WTC11 (cell line): ENCODE measurements at regions not wholly inside any gene's neighbourhood (a gene's known extent, or its start where the extent isn't known, plus 50 kb on each side); places are given as distances from the start of the nearest gene placed in this dataset.
"Not testable (repeated sequence)": the region's sequence is repeated elsewhere in the genome, so short reads cannot be mapped to it uniquely, and the experiment has no call there.

Experiments
- ATAC-seq: fragments of 200-7000 bp; cut with Tn5 transposase; 2 replicates; pipeline ENCODE4 v1.10.0; 2021; ENCODE audit warnings: mild to moderate bottlenecking, moderate library complexity
- CTCF ChIA-PET: fragments of 300-600 bp; sonication (Branson Sonifier 250); formaldehyde crosslinking; loops from one replicate; lab custom pipeline; 2021; ENCODE audit warnings: antibody characterized with exemption; lab: Charles Lee
- POLR2A ChIA-PET: fragments of 350-600 bp; sonication (Branson Sonifier 250); formaldehyde crosslinking; loops from one replicate; lab custom pipeline; 2021; ENCODE audit warnings: antibody characterized with exemption; lab: Charles Lee
- DNase-seq: peaks from one replicate; pipeline ENCODE4 v3.0.0; 2021; ENCODE audit warnings: low spot score
- H3K27ac Mint-ChIP-seq: 2 replicates; pipeline ENCODE4 v1.8.0; 2021; ENCODE audit warnings: mixed read lengths
- H3K27me3 Mint-ChIP-seq: 2 replicates; pipeline ENCODE4 v1.8.0; 2021; ENCODE audit warnings: low read depth, mild to moderate bottlenecking, moderate library complexity, mixed read lengths
- H3K36me3 Mint-ChIP-seq: 2 replicates; pipeline ENCODE4 v1.8.0; 2021; ENCODE audit warnings: mixed read lengths
- H3K4me1 Mint-ChIP-seq: 2 replicates; pipeline ENCODE4 v1.8.0; 2022; ENCODE audit warnings: mixed read lengths
- H3K4me3 Mint-ChIP-seq: 2 replicates; pipeline ENCODE4 v1.8.0; 2021; ENCODE audit warnings: mild to moderate bottlenecking, moderate library complexity, mixed read lengths
- H3K9me3 Mint-ChIP-seq: 2 replicates; pipeline ENCODE4 v1.8.0; 2021; ENCODE audit warnings: mixed read lengths
- CREB1 ChIP-seq: sonication (generic); formaldehyde crosslinking; IDR thresholded peaks from 2 replicates; pipeline ENCODE4 v1.8.0; 2023; ENCODE audit warnings: mild to moderate bottlenecking, missing genetic modification reagents
- CTCF ChIP-seq: fragments of 200-600 bp; IDR thresholded peaks from 2 replicates; pipeline ENCODE4 v1.8.0; 2022; ENCODE audit warnings: antibody characterized with exemption
- ESRRA ChIP-seq: sonication (generic); formaldehyde crosslinking; IDR thresholded peaks from 2 replicates; pipeline ENCODE4 v1.8.1; 2022; ENCODE audit warnings: mild to moderate bottlenecking, missing genetic modification reagents, borderline replicate concordance
- FOXK1 ChIP-seq: sonication (generic); formaldehyde crosslinking; IDR thresholded peaks from 2 replicates; pipeline ENCODE4 v1.8.0; 2022; ENCODE audit warnings: mild to moderate bottlenecking, moderate library complexity, missing genetic modification reagents
- GRHL2 ChIP-seq: fragments of 250-450 bp; sonication (Bioruptor Pico); IDR thresholded peaks from 2 replicates; pipeline ENCODE4 v1.8.0; 2022; ENCODE audit warnings: mild to moderate bottlenecking, moderate library complexity; ENCODE audit not compliant: insufficient replicate concordance, severe bottlenecking
- IRF2 ChIP-seq: sonication (generic); formaldehyde crosslinking; IDR thresholded peaks from 2 replicates; pipeline ENCODE4 v1.8.0; 2022; ENCODE audit warnings: low read depth, missing genetic modification reagents, borderline replicate concordance
- KAT7 ChIP-seq: sonication (generic); formaldehyde crosslinking; IDR thresholded peaks from 2 replicates; pipeline ENCODE4 v1.8.1; 2023; ENCODE audit warnings: missing genetic modification reagents, mild to moderate bottlenecking, borderline replicate concordance
- MAX ChIP-seq: sonication (generic); formaldehyde crosslinking; IDR thresholded peaks from 2 replicates; pipeline ENCODE4 v1.8.0; 2022; ENCODE audit warnings: mild to moderate bottlenecking, missing genetic modification reagents
- NFE2L1 ChIP-seq: sonication (generic); formaldehyde crosslinking; IDR thresholded peaks from 2 replicates; pipeline ENCODE4 v1.8.1; 2023; ENCODE audit warnings: missing genetic modification reagents
- OVOL2 ChIP-seq: fragments of 250-450 bp; sonication (Bioruptor Pico); IDR thresholded peaks from 2 replicates; pipeline ENCODE4 v1.9.0; 2021; ENCODE audit warnings: mild to moderate bottlenecking, borderline replicate concordance
- SP1 ChIP-seq: sonication (generic); formaldehyde crosslinking; conservative IDR thresholded peaks from 2 replicates; pipeline ENCODE4 v1.8.1; 2022; ENCODE audit warnings: missing genetic modification reagents
- TEAD1 ChIP-seq: sonication (generic); formaldehyde crosslinking; IDR thresholded peaks from 2 replicates; pipeline ENCODE4 v1.8.0; 2022; ENCODE audit warnings: mild to moderate bottlenecking, missing genetic modification reagents
- USF1 ChIP-seq: sonication (generic); formaldehyde crosslinking; IDR thresholded peaks from 2 replicates; pipeline ENCODE4 v1.8.0; 2022; ENCODE audit warnings: mild to moderate bottlenecking, missing genetic modification reagents
- ZBTB21 ChIP-seq: sonication (generic); formaldehyde crosslinking; IDR thresholded peaks from 2 replicates; pipeline ENCODE4 v1.8.1; 2023; ENCODE audit warnings: mild to moderate bottlenecking, missing genetic modification reagents, borderline replicate concordance
- ZNF263 ChIP-seq: sonication (generic); formaldehyde crosslinking; IDR thresholded peaks from 2 replicates; pipeline ENCODE4 v1.8.1; 2022; ENCODE audit warnings: low read depth, mild to moderate bottlenecking, moderate library complexity, missing genetic modification reagents
- ZNF532 ChIP-seq: fragments of 250-450 bp; sonication (Bioruptor Pico); IDR thresholded peaks from 2 replicates; pipeline ENCODE4 v1.9.0; 2021; ENCODE audit warnings: mild to moderate bottlenecking, borderline replicate concordance
- TF ChIP-seq, protein P1 (sequence below): sonication (generic); formaldehyde crosslinking; IDR thresholded peaks from 2 replicates; pipeline ENCODE4 v1.8.0; 2023; ENCODE audit warnings: mild to moderate bottlenecking, missing genetic modification reagents
- TF ChIP-seq, protein P2 (sequence below): sonication (generic); formaldehyde crosslinking; IDR thresholded peaks from 2 replicates; pipeline ENCODE4 v1.8.1; 2023; ENCODE audit warnings: mild to moderate bottlenecking, missing genetic modification reagents, moderate library complexity
- TF ChIP-seq, protein P3 (sequence below): sonication (generic); formaldehyde crosslinking; IDR thresholded peaks from 2 replicates; pipeline ENCODE4 v1.8.0; 2023; ENCODE audit warnings: missing genetic modification reagents
- TF ChIP-seq, protein P4 (sequence below): fragments of 250-450 bp; sonication (Bioruptor Pico); IDR thresholded peaks from 2 replicates; pipeline ENCODE4 v1.8.0; 2021; ENCODE audit warnings: mild to moderate bottlenecking

DNA sequence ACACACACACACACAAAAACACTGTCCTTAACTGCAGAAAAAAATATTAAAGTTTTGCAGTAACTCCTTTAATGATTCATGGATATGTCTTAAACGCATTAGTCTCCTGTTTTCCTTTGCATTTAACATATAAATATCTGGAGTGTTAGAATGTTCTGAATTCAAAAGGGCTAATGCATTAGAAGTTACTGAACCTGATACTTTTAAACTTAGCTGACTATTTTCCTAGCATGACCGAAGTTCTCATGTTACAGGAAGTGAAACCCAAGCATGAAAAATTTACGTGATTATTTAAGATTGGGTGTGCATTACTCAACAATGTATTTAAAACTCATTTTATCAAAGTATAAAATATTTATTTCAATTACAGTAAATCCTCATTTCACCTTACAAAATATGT is 791.2 kb downstream of the FLRT2 start:
- no peak for ATAC-seq
- no peak overlapping the region for H3K4me3 Mint-ChIP-seq
- POLR2A ChIA-PET = no interaction called here

GRCh38 chr14:86312154-86312665 is 782.3 kb downstream of the FLRT2 start:
- H3K27me3 Mint-ChIP-seq, H3K9me3 Mint-ChIP-seq, POLR2A ChIA-PET, H3K36me3 Mint-ChIP-seq, ATAC-seq, CTCF ChIA-PET: not testable (repeated sequence)
- H3K27ac Mint-ChIP-seq = peak overlapping the region; percentile 89
- peak overlapping the region; percentile 61 for H3K4me3 Mint-ChIP-seq
- TF ChIP-seq, protein P1, sequence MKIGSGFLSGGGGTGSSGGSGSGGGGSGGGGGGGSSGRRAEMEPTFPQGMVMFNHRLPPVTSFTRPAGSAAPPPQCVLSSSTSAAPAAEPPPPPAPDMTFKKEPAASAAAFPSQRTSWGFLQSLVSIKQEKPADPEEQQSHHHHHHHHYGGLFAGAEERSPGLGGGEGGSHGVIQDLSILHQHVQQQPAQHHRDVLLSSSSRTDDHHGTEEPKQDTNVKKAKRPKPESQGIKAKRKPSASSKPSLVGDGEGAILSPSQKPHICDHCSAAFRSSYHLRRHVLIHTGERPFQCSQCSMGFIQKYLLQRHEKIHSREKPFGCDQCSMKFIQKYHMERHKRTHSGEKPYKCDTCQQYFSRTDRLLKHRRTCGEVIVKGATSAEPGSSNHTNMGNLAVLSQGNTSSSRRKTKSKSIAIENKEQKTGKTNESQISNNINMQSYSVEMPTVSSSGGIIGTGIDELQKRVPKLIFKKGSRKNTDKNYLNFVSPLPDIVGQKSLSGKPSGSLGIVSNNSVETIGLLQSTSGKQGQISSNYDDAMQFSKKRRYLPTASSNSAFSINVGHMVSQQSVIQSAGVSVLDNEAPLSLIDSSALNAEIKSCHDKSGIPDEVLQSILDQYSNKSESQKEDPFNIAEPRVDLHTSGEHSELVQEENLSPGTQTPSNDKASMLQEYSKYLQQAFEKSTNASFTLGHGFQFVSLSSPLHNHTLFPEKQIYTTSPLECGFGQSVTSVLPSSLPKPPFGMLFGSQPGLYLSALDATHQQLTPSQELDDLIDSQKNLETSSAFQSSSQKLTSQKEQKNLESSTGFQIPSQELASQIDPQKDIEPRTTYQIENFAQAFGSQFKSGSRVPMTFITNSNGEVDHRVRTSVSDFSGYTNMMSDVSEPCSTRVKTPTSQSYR (CRISPR knock-in tag) = 0 out of 2 replicates have a peak, but pooled peaks have one; percentile 44
- H3K4me1 Mint-ChIP-seq = peaks cover 11% of the 10 kb centered on the region
- DNase-seq = peak; percentile 49

More for the DNA sequence above, 791.2 kb downstream of the FLRT2 start:
- no peak for DNase-seq
- H3K36me3 Mint-ChIP-seq = no peaks in the 10 kb centered on the region
- CTCF ChIA-PET = no interaction called here
- no peaks in the 10 kb centered on the region for H3K27me3 Mint-ChIP-seq
- no peak overlapping the region for H3K27ac Mint-ChIP-seq
- TF ChIP-seq NFE2L1 (CRISPR knock-in tag) (no peak), ESRRA (CRISPR knock-in tag) (no peak), GRHL2 (CRISPR knock-in tag) (no peak), FOXK1 (CRISPR knock-in tag) (no peak), ZNF532 (CRISPR knock-in tag) (no peak), KAT7 (no peak), CREB1 (CRISPR knock-in tag) (no peak), OVOL2 (CRISPR knock-in tag) (no peak), SP1 (CRISPR knock-in tag) (no peak), CTCF (no peak), ZNF263 (CRISPR knock-in tag) (no peak)
- TF ChIP-seq, protein P2, sequence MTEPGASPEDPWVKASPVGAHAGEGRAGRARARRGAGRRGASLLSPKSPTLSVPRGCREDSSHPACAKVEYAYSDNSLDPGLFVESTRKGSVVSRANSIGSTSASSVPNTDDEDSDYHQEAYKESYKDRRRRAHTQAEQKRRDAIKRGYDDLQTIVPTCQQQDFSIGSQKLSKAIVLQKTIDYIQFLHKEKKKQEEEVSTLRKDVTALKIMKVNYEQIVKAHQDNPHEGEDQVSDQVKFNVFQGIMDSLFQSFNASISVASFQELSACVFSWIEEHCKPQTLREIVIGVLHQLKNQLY (CRISPR knock-in tag) = no peak
- H3K4me1 Mint-ChIP-seq = no peaks in the 10 kb centered on the region
- peaks cover 15% of the 10 kb centered on the region for H3K9me3 Mint-ChIP-seq

DNA sequence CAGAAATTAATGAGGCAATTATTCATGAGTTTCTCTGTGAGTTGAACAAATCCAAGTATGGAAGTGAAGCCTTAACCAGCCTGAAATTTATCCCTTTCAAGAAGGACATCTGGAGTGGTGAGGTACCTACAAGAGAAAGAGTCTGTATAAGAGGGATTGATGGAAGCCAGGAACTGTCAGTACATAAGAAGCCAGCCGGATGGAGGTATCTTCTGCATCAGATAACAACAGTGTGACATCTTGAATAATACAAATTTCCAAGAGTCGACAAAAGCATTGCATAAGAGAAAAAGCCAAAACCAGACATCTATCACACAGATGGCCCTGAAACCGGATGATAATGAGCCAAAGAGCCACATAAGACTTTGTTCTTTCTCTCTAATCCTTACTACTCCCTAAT is 781.2 kb downstream of the FLRT2 start:
- ChIA-PET POLR2A (no interaction called here), CTCF (no interaction called here)
- peaks cover 3% of the 10 kb centered on the region; the same call in 1 of the 2 replicates for H3K27me3 Mint-ChIP-seq
- no peak for ATAC-seq
- DNase-seq = no peak
- H3K9me3 Mint-ChIP-seq = peaks cover 6% of the 10 kb centered on the region; the same call in 1 of the 2 replicates
- H3K27ac Mint-ChIP-seq = no peak overlapping the region
- no peak overlapping the region for H3K4me3 Mint-ChIP-seq
- H3K36me3 Mint-ChIP-seq = peaks cover 7% of the 10 kb centered on the region
- H3K4me1 Mint-ChIP-seq = peaks cover 11% of the 10 kb centered on the region
- TF ChIP-seq, protein P3, sequence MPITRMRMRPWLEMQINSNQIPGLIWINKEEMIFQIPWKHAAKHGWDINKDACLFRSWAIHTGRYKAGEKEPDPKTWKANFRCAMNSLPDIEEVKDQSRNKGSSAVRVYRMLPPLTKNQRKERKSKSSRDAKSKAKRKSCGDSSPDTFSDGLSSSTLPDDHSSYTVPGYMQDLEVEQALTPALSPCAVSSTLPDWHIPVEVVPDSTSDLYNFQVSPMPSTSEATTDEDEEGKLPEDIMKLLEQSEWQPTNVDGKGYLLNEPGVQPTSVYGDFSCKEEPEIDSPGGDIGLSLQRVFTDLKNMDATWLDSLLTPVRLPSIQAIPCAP (CRISPR knock-in tag) = no peak
- TF ChIP-seq ZBTB21 = no peak
- TF ChIP-seq USF1 = no peak
- no peak for TF ChIP-seq TEAD1 (CRISPR knock-in tag)
- no peak for TF ChIP-seq MAX (CRISPR knock-in tag)
- TF ChIP-seq, protein P4, sequence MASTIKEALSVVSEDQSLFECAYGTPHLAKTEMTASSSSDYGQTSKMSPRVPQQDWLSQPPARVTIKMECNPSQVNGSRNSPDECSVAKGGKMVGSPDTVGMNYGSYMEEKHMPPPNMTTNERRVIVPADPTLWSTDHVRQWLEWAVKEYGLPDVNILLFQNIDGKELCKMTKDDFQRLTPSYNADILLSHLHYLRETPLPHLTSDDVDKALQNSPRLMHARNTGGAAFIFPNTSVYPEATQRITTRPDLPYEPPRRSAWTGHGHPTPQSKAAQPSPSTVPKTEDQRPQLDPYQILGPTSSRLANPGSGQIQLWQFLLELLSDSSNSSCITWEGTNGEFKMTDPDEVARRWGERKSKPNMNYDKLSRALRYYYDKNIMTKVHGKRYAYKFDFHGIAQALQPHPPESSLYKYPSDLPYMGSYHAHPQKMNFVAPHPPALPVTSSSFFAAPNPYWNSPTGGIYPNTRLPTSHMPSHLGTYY (CRISPR knock-in tag) = no peak
- no peak for TF ChIP-seq OVOL2 (CRISPR knock-in tag)
- no peak for TF ChIP-seq IRF2 (CRISPR knock-in tag)
